GM18519 (cell line): ENCODE measurements at regions not wholly inside any gene's neighbourhood (a gene's known extent, or its start where the extent isn't known, plus 50 kb on each side); places are given as distances from the start of the nearest gene placed in this dataset.

ENCODE experiments used
- ATAC-seq: cut with Tn5 transposase; IDR thresholded peaks from one replicate; pipeline ENCODE4 v1.9.1; 2021; ENCODE audit warnings: mild to moderate bottlenecking, moderate library complexity; ENCODE audit not compliant: unreplicated experiment, low FRiP score

DNA sequence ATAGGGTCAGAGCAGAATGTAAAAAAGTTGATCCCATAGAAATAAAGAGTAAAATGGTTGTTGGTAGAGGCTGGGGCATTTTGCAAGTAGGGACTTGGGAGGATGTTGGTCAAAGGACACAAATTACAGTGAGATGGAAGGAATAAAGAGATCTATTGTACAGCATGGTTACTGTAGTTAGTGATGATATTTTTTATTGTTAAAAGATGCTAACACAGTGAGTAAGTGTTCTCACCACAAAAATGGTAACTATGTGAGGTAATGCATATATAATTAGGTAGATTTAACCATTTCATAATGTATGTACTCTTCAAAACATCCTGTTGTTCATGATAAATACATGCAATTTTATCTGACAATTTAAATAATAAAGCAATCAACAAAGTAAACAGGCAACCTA lies 280.7 kb upstream of the MAGI2 start:
- ATAC-seq = no peak

DNA sequence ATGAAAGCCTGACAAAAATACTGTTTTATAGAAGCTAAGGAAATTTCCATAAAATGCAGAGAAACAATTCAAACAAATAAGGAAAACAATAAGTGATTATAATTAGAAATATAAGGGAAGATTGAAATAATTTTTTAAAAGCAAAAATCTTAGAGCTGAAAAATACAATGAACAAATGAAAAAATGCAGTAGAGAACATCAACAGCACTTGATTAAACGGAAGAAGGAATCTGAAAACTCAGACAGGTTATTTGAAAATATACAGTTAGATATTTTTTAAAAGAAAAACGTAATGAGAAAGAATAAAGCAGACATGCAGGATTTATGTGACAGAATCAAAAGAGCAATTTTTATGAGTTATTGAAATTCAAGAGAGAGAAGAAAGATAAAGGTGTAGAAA lies 279.1 kb upstream of the MAGI2 start:
- no peak for ATAC-seq

DNA sequence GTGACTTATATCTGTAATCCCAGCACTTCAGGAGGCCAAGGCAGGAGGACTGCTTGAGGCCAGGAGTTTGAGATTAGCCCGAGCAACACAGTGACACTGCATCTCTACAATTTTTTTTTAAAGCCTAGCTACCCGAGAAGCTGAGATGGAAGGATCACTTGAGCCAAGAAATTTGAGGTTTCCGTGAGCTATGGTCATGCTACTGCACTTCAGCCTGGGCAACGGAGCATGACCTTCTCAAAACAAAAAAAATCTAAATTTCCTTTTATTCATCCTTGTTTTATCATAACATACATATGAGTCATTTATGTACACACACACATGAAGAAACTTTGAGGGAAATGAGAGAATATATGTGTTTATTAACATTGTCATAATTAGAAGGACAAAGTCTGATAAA lies 277.5 kb upstream of the MAGI2 start:
- no peak for ATAC-seq

DNA sequence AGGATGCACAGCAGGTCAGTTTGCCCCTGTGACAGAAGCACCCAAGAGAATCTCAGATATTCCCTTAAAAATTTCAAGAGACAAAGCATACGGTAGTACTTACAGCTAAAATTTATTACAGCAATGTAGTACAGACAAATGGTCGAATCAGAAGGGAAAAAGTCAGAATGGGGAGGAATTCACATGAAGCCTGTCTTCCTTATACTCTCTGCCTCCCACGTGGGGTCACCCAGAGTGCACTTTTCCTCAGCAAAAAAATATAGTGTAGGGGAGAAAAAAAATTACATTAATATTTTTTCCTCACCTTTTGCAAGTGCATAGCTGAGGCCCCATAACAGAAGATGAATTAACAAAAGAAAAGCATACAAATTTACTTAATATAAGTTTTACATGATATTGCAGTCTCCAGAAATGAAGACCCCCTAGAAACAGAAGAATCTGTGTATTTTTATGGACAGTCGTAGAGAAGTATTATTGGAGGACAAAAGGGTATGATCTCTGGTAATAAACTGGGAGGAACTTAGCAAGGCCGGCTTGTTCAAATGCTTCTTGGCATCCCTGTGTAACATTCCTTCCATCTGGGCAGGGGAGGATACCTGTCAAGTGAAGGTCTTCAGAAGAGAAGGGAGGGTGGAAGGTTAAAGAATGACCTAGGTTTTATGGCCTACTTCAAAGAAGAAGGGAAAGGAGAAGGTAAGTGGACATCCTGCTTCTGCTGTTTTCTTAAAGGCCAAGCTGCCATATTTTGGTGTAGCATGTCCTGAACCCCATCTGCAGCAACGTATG lies 270.6 kb upstream of the MAGI2 start:
- ATAC-seq = no peak

DNA sequence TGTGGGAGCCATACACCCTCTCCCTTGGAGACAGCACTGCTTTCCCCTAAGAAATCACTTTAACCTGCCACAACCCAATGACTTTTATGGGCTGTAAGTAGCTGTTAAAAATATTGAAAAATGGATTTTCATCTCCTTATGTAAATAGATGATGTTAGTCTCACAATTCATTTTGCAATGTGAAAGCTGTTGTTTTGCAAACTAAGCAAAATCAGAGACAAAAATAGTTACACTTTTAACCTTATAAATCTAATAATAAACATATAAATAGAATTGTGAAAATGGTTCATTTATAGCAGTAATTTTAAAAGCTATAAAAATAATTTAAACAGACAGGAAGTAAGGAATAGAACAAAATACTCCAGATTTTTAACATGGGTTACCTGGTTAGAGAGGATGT lies 268.8 kb upstream of the MAGI2 start:
- ATAC-seq = no peak

DNA sequence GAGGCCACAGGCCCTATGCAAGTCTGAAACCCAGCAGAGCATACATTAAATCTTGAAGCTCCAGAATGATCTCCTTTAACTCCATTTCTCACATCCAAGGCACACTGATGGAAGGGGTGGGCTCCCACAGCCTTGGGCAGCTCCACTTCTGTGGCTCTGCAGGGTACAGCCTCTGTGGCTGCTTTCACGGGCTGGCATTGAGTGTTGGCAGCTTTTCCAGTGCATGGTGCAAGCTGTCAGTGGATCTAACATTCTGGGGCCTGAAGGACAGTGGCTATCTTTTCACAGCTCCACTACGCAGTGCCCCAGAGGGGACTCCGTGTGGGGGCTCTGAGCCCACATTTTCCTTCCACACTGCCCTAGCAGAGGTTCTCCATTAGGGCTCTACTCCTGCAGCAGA lies 265.7 kb upstream of the MAGI2 start:
- no peak for ATAC-seq

DNA sequence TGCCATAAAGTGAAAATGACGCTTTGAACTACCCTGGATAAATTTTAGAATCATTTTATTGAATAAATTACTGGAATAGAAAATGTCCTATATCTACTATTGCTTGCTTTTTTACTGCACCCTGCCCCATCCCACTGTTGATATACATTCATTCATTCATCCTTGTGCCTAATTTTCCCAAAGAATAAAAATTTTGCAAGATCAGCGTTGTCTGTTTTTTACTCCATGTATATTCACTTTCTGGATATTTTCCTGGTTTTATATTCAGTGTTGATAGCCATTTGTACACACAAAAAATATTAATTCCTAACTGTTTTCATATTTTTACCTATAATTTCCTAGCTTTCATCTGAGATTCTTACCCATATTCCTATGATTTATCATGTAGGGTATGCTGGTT lies 262.9 kb upstream of the MAGI2 start:
- no peak for ATAC-seq

DNA sequence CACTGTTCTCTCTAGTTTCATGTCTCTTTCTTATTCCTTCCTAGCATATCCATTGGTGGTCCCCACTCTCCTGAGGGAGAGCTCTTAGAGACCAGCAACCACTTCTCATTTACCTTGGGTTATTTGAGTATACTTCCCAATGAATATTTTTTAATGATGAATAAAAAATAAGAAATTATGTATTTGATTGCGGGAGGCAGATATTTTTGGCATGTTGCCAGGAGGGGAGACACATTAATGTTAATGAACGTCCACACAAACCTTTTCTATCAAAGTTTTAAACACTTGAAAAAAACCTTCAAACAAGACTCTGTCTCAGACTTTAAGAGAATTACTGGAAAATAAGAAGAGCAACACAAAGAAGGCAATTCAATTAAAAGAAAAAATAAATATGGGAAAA lies 260.6 kb upstream of the MAGI2 start:
- no peak for ATAC-seq

DNA sequence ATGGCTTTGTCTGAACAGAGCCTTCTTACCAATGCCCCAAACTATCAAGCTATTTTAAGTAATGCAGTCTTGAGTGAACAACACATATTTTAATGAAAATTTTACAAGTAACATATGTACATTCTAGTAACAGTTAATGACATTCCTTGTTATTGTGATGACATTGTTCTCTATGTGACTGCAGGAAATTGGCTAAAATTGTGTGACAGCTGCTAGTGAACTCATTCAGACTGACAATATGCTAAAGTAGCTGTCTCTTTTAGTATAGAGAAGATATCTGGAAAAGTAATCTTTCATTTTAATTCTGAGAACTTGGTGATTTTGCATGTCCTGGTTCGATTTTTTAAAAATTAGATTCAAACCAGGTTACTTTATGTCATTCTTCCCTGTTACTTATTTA lies 259.8 kb upstream of the MAGI2 start:
- no peak for ATAC-seq

DNA sequence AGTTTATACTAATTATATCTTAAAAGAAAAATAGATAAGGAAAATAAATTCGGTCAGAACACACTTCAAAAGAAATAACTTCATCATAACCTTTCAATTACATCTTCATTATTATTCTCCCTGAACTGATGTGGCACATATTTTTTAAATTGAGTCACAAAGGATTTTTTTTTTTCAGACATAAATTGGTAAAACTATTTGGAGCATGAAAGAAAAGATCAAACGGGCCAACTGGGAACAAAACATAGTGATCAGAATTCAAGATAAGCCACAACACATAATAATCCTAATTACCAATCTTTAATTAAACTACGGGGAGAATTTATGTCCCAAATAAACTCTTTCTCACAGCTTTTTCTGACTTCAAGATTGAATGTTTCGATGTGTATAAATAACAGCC lies 258.2 kb upstream of the MAGI2 start:
- no peak for ATAC-seq

DNA sequence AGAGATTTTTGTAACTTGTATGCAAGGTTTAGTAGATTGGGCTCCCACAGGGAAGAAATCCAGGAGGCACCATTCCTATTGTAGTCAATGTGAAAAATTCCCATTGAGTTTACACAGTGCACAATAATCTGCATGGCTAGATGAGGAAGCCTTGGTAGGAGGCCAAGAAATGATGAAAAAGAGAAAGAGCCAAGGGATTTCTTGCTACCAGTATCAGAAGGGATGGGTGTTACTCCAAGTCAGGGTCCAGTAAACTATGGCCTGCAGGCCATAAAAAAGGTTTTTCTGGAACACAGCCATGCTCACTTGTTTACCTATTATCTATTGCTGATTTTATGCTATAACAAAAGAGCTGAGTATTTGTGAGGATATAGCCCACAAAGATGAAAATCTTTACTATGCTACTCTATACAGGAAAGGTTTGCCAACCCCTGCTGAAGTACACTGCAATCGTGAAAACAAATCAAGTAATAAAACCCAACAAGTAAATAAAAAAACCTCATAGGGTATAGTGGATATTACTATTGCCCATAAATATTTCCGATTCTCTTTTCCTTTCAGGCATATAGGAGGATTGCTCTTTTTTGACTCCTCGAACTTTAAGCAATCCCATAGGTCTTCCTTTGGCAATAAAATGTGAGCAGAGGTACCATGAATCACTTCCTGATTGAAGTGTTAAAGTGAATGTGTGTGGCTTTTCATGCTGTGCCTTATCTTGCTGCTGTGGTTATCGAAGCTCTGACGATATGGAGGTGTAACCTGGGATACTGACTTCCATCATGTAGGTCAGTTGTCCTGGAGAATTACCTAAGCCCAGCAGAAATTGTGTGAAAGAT lies 256.3 kb upstream of the MAGI2 start:
- no peak for ATAC-seq

DNA sequence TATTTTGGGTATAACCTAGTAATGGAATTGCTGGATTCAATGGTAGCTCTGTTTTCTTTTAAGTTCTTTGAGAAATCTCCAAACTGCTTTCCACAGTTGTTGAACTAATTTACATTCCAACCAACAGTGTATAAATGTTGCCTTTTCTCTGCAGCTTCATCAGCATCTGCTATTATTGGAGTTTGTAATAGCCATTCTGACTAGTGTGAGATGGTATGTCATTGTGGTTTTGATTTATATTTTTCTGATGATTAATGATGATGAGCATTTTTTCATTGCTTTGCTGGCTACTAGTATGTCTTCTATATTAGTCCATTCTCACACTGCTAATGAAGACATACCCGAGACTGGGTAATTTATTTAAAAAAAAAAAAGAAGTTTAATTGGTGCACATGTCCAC lies 248.6 kb upstream of the MAGI2 start:
- no peak for ATAC-seq

DNA sequence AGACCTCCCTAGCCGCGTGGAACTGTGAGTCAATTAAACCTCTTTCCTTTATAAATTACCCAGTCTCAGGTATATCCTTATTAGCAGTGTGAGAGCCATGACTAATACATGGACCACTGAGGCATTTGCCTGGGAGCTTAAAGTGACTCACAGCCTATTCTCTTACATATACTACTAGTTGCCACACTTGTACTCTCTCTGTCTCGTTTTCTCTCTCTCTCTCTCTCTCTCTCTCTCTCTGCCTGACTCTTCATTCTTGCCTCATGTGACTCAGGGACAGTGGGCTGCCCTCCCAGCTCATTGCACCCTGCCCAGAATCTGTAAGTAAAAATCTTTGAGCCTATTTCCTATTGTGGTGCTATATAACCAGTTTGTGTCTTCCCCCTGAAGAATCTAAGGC lies 238.5 kb upstream of the MAGI2 start:
- ATAC-seq = no peak

DNA sequence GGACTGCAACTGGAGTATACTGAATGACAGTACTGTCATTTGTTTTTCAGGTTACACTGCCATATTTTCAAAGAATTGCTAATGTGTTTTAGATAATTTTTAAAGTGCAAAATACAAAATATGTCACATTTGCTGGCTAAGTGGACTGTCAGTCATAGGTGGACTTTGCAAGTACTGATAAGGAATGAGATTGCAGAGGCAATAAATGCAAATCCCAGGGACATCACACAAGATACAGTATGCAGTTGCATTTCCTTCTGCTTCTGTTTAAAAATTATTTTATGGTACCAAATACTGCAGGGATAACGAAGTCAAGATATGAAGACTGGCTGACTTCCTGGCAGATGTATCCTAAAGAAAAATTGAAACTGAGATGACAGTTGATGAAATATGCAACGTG lies 237.6 kb upstream of the MAGI2 start:
- no peak for ATAC-seq

DNA sequence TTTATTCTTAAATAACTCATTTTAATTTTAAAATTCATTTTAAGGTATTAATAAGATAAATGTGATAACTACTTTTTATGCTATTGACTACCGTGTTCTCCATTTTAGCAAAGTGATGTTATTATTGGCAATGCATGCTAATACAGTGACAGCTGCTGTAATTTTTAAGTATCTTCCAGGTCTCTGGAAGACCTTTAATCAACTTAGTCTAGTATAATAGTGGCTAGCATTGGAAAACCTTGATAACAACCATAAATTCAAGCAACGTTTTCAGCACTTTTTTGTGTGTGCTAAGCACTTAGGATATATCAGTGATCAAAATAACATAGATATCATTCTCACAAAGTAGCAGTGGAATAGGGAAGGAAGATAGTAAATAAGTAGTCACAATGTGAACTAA lies 230.9 kb upstream of the MAGI2 start:
- ATAC-seq = no peak

DNA sequence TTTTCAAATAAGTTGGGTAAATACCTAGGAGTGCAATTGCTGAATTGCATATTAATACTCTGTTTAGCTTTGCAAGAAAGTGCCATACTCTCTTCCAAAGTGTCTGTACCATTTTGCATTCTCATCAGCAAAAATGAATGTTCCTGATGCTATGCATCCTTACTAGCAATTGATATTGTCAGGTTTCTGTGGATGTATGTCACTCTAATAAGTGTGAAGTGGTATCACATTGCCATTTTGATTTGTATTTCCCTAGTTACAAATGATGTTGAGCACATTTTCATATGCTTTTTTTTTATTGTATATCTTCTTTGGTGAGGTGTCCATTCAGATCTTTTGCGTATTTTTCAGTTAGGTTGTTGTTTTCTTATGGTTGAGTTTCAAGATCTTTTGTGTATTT lies 230.4 kb upstream of the MAGI2 start:
- ATAC-seq = no peak

DNA sequence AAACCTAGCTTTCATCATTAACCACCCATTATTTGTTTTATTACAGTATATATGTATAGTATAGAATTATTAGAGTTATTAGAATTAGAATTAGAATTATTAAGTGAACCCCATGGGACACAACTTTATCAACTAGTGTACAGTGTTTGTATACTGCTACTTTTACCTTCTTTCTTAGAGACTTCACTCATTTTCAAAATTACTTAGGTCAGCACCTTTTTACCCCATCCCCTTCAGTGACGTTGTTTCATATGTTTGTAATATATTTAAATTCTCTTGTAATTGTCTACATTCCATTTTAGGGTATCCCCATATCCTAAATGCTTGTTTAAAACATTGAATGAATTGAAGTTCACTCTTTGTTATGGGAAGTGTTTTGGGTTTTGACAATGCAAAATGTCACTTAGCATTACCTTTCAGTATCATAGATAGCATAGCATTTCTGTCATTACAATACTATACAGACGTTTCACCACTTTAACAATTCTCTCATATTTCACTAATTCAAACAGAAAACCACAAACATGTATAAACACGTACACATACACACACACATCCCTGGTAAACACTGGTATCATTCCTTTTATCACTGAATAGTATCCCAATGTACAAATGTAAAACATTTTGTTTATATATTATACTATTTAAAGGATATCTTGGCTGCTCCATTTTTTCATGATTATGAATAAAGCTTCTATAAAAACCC lies 229.9 kb upstream of the MAGI2 start:
- no peak for ATAC-seq

DNA sequence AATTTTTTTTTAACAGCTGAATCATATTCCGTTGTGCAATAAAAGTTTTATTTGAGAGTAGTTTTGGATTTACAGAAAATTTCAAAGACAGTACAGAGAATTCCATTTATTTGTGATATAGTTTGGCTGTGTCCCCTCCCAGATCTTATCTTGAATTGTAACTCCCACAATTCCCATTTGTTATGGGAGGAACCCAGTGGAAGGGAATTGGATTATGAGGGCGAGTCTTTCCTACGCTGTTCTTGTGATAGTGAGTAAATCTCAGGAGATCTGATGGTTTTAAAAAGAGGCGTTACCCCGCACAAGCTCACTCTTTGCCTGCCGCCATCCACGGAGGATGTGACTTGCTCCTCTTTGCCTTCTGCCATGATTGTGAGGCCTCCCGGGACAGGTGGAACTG lies 228.0 kb upstream of the MAGI2 start:
- ATAC-seq = no peak

DNA sequence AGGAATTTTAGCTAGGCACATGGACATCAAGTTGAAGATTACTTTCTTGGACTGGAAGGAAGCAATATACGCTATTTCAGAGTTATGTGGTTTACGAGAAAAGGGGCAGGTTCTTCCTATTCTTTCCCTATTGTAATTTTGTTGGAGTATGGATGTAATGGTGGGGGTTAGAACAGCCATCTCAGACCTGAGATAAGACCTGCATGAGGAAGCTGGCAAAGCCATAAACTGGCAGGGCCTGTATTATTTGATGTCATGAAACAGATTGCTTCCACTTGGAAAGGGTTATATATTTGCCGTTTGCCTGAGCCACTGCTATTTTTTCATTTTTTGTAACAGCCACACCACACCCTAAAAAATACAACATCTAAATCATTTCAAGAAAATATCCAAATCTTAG lies 220.5 kb upstream of the MAGI2 start:
- ATAC-seq = no peak

DNA sequence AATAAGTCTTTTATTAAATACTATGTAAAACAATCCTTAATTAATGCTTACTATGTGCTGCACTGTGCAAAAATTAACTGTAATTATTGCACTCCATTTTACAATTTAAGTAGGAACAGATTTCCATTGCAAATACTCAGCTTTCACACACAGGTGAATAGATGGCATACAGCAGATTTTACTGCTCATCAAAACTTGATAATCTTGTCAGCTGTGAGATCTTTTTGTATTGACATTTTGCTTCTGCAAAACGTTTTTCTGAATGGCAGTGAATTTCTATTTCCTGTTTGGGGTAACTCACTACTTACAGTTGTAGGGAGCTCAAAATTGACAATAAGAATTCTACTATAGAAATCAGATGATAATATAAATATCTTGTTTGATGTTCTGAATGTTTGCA lies 220.0 kb upstream of the MAGI2 start:
- ATAC-seq = no peak

DNA sequence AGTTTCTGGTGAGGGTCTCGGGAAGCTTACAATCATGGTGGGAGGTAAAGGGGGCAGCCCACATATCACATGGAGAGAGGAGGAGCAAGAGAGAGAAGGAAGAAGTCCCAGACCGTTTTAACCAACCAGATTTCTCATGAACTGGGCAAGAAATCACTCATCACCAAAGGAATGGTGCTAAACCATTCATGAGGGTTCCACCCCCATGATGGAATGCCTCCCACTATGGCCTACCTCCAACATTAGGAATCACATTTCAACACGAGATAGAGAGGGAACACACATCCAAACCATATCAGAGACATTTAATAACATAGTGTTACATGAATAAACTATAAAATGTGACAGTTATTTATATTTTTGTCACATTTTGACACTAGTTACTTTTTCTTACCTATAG lies 214.8 kb upstream of the MAGI2 start:
- ATAC-seq = no peak

DNA sequence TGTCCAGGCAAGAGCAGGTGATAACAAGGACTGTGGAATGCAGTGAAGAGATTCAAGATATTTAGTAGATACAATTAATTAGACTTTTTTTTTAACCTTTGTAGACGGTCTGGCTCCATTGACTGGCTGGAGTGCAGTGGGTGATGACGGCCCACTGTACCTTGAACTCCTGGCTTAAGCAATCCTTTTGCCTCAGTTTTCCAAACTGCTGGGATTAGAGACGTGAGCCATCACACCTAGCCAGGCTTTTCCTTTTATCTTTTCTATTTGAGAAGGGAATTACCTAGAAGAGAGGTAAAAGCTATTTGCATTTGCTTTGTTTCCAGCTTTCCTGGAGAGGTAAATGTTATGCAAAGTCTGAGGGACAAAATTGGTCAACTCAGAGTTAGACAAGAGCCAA lies 213.0 kb upstream of the MAGI2 start:
- no peak for ATAC-seq
